WERI-Rb-1 (cell line): ENCODE measurements at regions not wholly inside any gene's neighbourhood (a gene's known extent, or its start where the extent isn't known, plus 50 kb on each side); places are given as distances from the start of the nearest gene placed in this dataset.

Experiments
- DNase-seq: peaks from one replicate; pipeline ENCODE4 v3.0.0-alpha.2; 2020
- H3K27ac ChIP-seq: fragments of 250-450 bp; sonication (Bioruptor Pico); 2 replicates; pipeline ENCODE4 v1.5.1; 2020; ENCODE audit warnings: mild to moderate bottlenecking, moderate library complexity
- H3K27me3 ChIP-seq: fragments of 250-450 bp; sonication (Bioruptor Pico); 2 replicates; pipeline ENCODE4 v1.5.1; 2021; ENCODE audit warnings: mild to moderate bottlenecking, low read depth, moderate library complexity; ENCODE audit not compliant: insufficient read depth, severe bottlenecking
- H3K36me3 ChIP-seq: fragments of 250-450 bp; sonication (Bioruptor Pico); 2 replicates; pipeline ENCODE4 v1.5.1; 2020; ENCODE audit warnings: mild to moderate bottlenecking, moderate library complexity
- H3K4me3 ChIP-seq: 2 replicates; pipeline ENCODE4 v1.5.1; 2011; ENCODE audit warnings: low read depth, mild to moderate bottlenecking, control low read depth, low read length
- H3K9me3 ChIP-seq: fragments of 250-450 bp; sonication (Bioruptor Pico); 2 replicates; pipeline ENCODE4 v1.5.1; 2021; ENCODE audit warnings: mild to moderate bottlenecking, moderate library complexity; ENCODE audit not compliant: severe bottlenecking
- CTCF ChIP-seq: IDR thresholded peaks from 2 replicates; pipeline ENCODE4 v1.5.1; 2011; ENCODE audit warnings: low read depth, mild to moderate bottlenecking, control low read depth, inconsistent platforms, low read length

GRCh38 chr5:51650824-51651223, 267.6 kb downstream of the ISL1 start:
- Histone ChIP-seq H3K4me3 (no peak overlapping the region), H3K36me3 (no peaks in the 10 kb centered on the region), H3K27me3 (peaks cover 57% of the 10 kb centered on the region), H3K27ac (no peak overlapping the region), H3K9me3 (no peaks in the 10 kb centered on the region)
- no peak for TF ChIP-seq CTCF
- DNase-seq, result no peak

DNA sequence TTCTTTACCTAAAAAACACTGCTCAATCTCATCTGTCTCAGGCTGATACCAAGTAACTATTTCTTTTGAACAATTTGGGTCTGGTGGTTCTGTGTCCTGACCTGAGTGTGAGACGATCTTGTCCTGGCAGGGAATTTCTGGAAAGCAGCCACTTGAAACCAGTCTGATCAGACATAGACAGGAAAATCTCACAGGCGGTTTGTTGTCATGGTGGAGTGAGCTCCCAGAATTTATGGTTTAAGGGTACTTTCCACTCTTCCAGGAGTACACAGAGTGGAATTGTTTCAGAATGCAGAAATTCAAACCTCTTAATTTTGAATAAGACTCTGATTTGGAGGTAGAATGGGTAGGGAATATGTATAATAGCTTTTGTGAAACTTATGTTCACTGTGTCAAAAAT, 268.2 kb downstream of the ISL1 start:
- peaks cover 59% of the 10 kb centered on the region for H3K27me3 ChIP-seq
- H3K27ac ChIP-seq, result no peak overlapping the region
- no peak for DNase-seq
- no peak overlapping the region for H3K4me3 ChIP-seq
- no peak for TF ChIP-seq CTCF
- H3K36me3 ChIP-seq, result no peaks in the 10 kb centered on the region
- H3K9me3 ChIP-seq, result no peaks in the 10 kb centered on the region

DNA sequence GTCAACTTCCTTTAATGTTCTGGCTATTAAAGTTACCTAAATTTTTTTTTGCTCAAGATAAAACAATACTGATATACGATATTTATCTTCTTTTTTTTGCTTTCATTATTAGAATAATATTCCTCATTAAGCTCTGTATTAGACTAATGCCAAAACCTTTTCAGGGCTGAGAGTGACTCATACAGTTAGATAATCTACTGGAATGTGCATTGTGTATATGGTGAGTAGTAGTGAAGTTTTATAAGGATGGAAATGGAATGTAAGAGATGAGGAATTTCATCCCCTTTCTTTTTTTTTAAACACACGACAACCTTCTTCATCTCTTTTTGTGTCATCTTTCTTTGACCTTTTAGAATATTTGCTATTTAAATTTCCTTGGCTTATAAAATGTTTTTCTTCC, 268.6 kb downstream of the ISL1 start:
- Histone ChIP-seq H3K27me3 (peaks cover 56% of the 10 kb centered on the region), H3K36me3 (no peaks in the 10 kb centered on the region), H3K4me3 (no peak overlapping the region), H3K9me3 (no peaks in the 10 kb centered on the region), H3K27ac (no peak overlapping the region)
- TF ChIP-seq CTCF, result no peak
- no peak for DNase-seq

DNA sequence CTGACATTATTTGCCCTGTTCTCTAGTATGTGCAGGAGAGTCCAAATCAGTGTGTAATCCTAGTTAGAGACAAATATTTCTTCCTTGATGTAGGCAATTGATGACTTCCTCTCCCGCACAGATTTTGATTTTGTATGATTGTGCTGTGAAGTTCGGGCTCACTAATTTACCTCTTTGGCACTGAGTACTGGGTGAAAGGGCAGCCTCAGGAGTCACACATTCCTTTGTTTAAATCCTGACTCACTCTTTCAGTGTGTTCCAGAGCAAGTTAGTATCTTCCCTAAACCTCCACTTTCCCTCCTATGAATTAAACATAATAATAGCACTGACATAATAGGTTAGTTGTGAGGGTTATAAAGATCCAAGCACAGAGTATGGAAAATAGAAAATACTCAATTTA, 269.7 kb downstream of the ISL1 start:
- Histone ChIP-seq H3K36me3 (no peaks in the 10 kb centered on the region), H3K4me3 (no peak overlapping the region), H3K9me3 (no peaks in the 10 kb centered on the region), H3K27ac (no peak overlapping the region), H3K27me3 (peaks cover 54% of the 10 kb centered on the region)
- no peak for DNase-seq
- no peak for TF ChIP-seq CTCF

DNA sequence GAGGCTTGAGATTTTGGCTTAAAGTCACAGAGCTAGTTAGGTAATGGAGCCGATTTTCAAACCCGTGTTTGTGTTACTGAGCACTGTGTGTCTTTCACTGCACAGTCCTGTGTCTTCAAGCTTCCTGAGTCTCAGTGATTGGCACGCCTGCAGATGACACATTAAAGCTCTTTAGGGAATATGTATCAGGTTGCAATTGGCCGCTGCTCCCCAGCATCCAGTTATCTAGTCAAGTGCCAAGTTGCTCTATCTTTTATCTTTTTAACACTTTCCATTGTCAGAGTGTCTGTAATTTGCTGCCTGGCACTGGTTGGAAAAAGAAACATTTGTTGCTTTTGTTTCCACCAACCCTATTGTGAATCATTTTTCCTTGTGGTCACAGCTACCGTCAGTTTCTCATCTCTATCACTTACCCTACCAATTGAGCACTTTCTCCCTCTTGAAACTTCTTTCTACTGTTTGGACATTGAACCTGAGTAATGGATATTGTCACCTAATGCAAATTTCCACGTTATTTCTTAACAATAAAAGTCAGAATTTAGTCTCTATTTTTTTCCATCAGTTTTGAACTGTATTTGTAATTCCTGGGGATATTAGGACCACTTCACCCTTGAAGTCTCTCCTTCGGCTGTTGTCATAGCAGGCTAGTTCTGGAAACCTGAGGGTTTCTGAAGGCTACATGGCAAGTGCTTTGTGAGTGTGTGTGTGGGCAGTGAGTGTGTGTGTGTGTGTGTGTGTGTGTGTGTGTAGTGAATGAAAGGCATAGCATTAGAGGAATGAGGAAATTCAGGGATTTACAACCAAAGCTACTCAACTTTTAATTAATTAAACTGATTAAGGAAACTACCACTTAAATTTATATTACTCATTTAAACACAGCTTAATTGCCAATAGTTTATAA, 274.3 kb downstream of the ISL1 start:
- no peak for TF ChIP-seq CTCF

More for the DNA sequence above, 274.3 kb downstream of the ISL1 start:
- H3K27me3 ChIP-seq, result peaks cover 59% of the 10 kb centered on the region
- H3K27ac ChIP-seq, result no peak overlapping the region
- no peaks in the 10 kb centered on the region for H3K9me3 ChIP-seq
- H3K4me3 ChIP-seq, result no peak overlapping the region
- DNase-seq, result no peak
- no peaks in the 10 kb centered on the region for H3K36me3 ChIP-seq
